HepG2 (cell line): ENCODE measurements at regions not wholly inside any gene's neighbourhood (a gene's known extent, or its start where the extent isn't known, plus 50 kb on each side); places are given as distances from the start of the nearest gene placed in this dataset.

Experiments used
- ATAC-seq: fragments of 200-7000 bp; cut with Tn5 transposase; 3 replicates; pipeline ENCODE4 v1.9.1; 2020; ENCODE audit warnings: mild to moderate bottlenecking, moderate library complexity
- BruUV-seq: library from RNA; stranded (reverse); fragments of 400-500 nt; replicated peaks from 2 replicates; lab custom pipeline; 2021; lab: Mats Ljungman, UMichigan
- CTCF ChIA-PET: fragments of 300-600 bp; formaldehyde crosslinking; extraction: SDS; loops from one replicate; lab custom pipeline; 2021; ENCODE audit warnings: low total read pairs, inconsistent platforms, low intra/inter-chr PET ratio; lab: Yijun Ruan, JAX
- POLR2A ChIA-PET: fragments of 350-600 bp; sonication (Branson Sonifier 250); formaldehyde crosslinking; loops from one replicate; lab custom pipeline; 2020; ENCODE audit warnings: antibody characterized with exemption, inconsistent platforms; lab: Yijun Ruan, JAX
- DNase-seq: peaks from one replicate; pipeline ENCODE4 v3.0.0-alpha.2; 2015; ENCODE audit warnings: low spot score
- FAIRE-seq: peaks from 3 replicates; lab custom pipeline; 2011; peaks lifted over from hg19 to GRCh38; lab: Jason Lieb, UNC
- H2AFZ ChIP-seq: one replicate; pipeline ENCODE4 v1.6.1; 2011; ENCODE audit warnings: low read length, inconsistent platforms
- H3K27ac ChIP-seq: fragments of 300-600 bp; 3 replicates; pipeline ENCODE4 v1.8.0; 2011; ENCODE audit warnings: mixed run types, mild to moderate bottlenecking, mixed read lengths, low read length, inconsistent platforms; ENCODE audit not compliant: insufficient read depth; ENCODE audit errors: extremely low read length
- H3K27me3 ChIP-seq, 2 experiments: fragments of 200-600 bp in 1 of 2; 2 replicates in 1 of 2; 3 replicates in 1 of 2; pipeline versions ENCODE4 v1.6.0 to v1.8.0; 2011; ENCODE audit warnings: low read length in 2 of 2, mild to moderate bottlenecking in 2 of 2, moderate library complexity in 2 of 2, inconsistent platforms in 1 of 2; ENCODE audit not compliant: insufficient read depth in 2 of 2, control insufficient read depth in 1 of 2
- H3K36me3 ChIP-seq, 2 experiments: fragments of 200-600 bp in 1 of 2; replicated peaks in 1 of 2; 2 replicates in 1 of 2; 3 replicates in 1 of 2; pipeline versions ENCODE4 v1.5.1 to v1.8.0; 2011; ENCODE audit warnings: low read length in 2 of 2, inconsistent platforms in 1 of 2; ENCODE audit not compliant: insufficient read depth in 2 of 2, control insufficient read depth in 1 of 2
- H3K4me1 ChIP-seq: 2 replicates; pipeline ENCODE4 v1.5.1; 2012; ENCODE audit warnings: low read length, inconsistent platforms; ENCODE audit not compliant: insufficient read depth
- H3K4me2 ChIP-seq: 2 replicates; pipeline ENCODE4 v1.6.0; 2011; ENCODE audit warnings: low read depth, low read length, inconsistent platforms
- H3K4me3 ChIP-seq, 3 experiments: fragments of 200-600 bp in 1 of 3; sonication (generic), shearing (Covaris generic) in 1 of 3; replicated peaks in 1 of 3; 2 replicates each; pipeline ENCODE4 v1.5.1; 2011 to 2016; ENCODE audit warnings: low read length in 3 of 3, inconsistent platforms in 2 of 3, low read depth in 2 of 3, mild to moderate bottlenecking in 2 of 3, control low read depth in 1 of 3, mixed read lengths in 1 of 3; ENCODE audit not compliant: insufficient read depth in 1 of 3
- H3K79me2 ChIP-seq: one replicate; pipeline ENCODE4 v1.6.1; 2011; ENCODE audit warnings: low read length, inconsistent platforms; ENCODE audit not compliant: insufficient read depth
- H3K9ac ChIP-seq: 2 replicates; pipeline ENCODE4 v1.6.0; 2011; ENCODE audit warnings: mild to moderate bottlenecking, low read depth, low read length, inconsistent platforms; ENCODE audit not compliant: insufficient read depth
- H3K9me3 ChIP-seq: 2 replicates; pipeline ENCODE4 v1.5.1; 2012; ENCODE audit warnings: mild to moderate bottlenecking, low read length
- H4K20me1 ChIP-seq: 2 replicates; pipeline ENCODE4 v1.6.0; 2011; ENCODE audit warnings: inconsistent platforms, mild to moderate bottlenecking, low read length, moderate library complexity; ENCODE audit not compliant: insufficient read depth
- EED ChIP-seq: sonication (generic); formaldehyde crosslinking; IDR thresholded peaks from 2 replicates; pipeline ENCODE4 v1.5.0; 2020; ENCODE audit warnings: mild to moderate bottlenecking, missing genetic modification reagents
- RXRA ChIP-seq: sonication (generic); formaldehyde crosslinking; IDR thresholded peaks from 2 replicates; pipeline ENCODE4 v1.5.1; 2020; ENCODE audit warnings: missing genetic modification reagents
- SP1 ChIP-seq, 2 experiments: fragments of 450-650 bp in 1 of 2; sonication (generic) in 1 of 2; formaldehyde crosslinking in 1 of 2; IDR thresholded peaks; 2 replicates each; pipeline versions ENCODE4 v1.4.0 to v1.6.1; 2016 to 2020; ENCODE audit warnings: missing genetic modification reagents in 1 of 2
- ZNF251 ChIP-seq: sonication (generic); formaldehyde crosslinking; IDR thresholded peaks from 2 replicates; pipeline ENCODE4 v1.9.0; 2021; ENCODE audit warnings: mild to moderate bottlenecking, missing genetic modification reagents
- ZNF564 ChIP-seq: sonication (generic); formaldehyde crosslinking; IDR thresholded peaks from 2 replicates; pipeline ENCODE4 v1.8.1; 2023; ENCODE audit warnings: mild to moderate bottlenecking, missing genetic modification reagents
- ZNF670 ChIP-seq: sonication (generic); formaldehyde crosslinking; IDR thresholded peaks from 2 replicates; pipeline ENCODE4 v1.8.0; 2022; ENCODE audit warnings: mild to moderate bottlenecking, missing genetic modification reagents, borderline replicate concordance
- WGBS: methylation state at CpG from one replicate; pipeline ENCODE4 v1.1.6; 2017; ENCODE audit warnings: low lambda C conversion rate; 5-methylcytosine and 5-hydroxymethylcytosine counted together
- in situ Hi-C: cut with HindIII; loops from 2 replicates; pipeline ENCODE4 v1.10.0; 2017; ENCODE audit warnings: low pct_unique_long_range_greater_than_20kb; ENCODE audit not compliant: extremely low pct_ligation_motif_present
- intact Hi-C: fragments of 100-400 bp; cut with micrococcal nuclease; formaldehyde crosslinking; loops from one replicate; pipeline ENCODE4 v1.10.0; 2022; ENCODE audit not compliant: unreplicated experiment
- TF ChIP-seq, protein P1 (sequence below): IDR thresholded peaks from 2 replicates; pipeline ENCODE4 v1.6.1; 2016; ENCODE audit warnings: low read depth, missing genetic modification reagents, missing compliant biosample characterization
- TF ChIP-seq, protein P2 (sequence below): sonication (generic); formaldehyde crosslinking; IDR thresholded peaks from 2 replicates; pipeline ENCODE4 v1.5.0; 2020; ENCODE audit warnings: missing genetic modification reagents
- TF ChIP-seq, protein P3 (sequence below): sonication (generic); formaldehyde crosslinking; IDR thresholded peaks from 2 replicates; pipeline ENCODE4 v1.4.0; 2020; ENCODE audit warnings: mild to moderate bottlenecking, missing genetic modification reagents
- TF ChIP-seq, protein P4 (sequence below): fragments of 450-650 bp; IDR thresholded peaks from 2 replicates; pipeline ENCODE4 v1.6.1; 2016

DNA sequence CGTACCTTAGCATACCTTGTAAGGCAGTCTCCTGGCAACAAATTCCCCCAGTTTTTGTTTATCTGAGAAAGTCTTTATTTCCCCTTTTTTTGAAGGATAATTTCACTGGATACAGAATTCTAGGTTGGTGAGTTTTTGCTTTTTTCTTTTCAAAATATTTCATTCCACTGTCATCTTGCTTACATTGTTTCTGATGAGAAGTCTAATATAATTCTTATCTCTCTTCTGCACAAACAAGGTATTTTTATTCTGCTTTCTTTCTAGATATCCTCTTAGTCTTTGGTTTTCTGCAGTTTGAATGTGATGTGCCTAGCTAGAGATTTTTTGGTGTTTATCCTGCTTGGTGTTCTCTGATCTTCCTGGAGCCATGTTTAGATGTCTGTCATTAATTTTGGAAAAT is 57.7 kb upstream of the EZR start:
- Histone ChIP-seq H3K36me3 (no peaks in the 10 kb centered on the region), H3K79me2 (no peaks in the 10 kb centered on the region), H3K9ac (no peak overlapping the region), H3K9me3 (no peaks in the 10 kb centered on the region), H3K27ac (no peak overlapping the region), H3K4me1 (no peaks in the 10 kb centered on the region), H3K4me2 (no peak overlapping the region), H3K27me3 (peaks cover 2 to 6% of the 10 kb centered on the region in 2 experiments; a peak in 3 of 5 replicates), H2AFZ (no peak overlapping the region), H3K4me3 (no peak overlapping the region), H4K20me1 (no peaks in the 10 kb centered on the region)
- ATAC-seq (no peak), FAIRE-seq (no peak), DNase-seq (no peak)
- no TSS peak for BruUV-seq
- in situ Hi-C loops (no loop called here), intact Hi-C loops (no loop called here)
- WGBS: 2% methylated on average over 1 of the region's 1 CpG
- POLR2A ChIA-PET: no interaction called here
- CTCF ChIA-PET: no interaction called here
- TF ChIP-seq ZNF670 (no peak), RXRA (CRISPR knock-in tag) (no peak), EED (CRISPR knock-in tag) (no peak), ZNF251 (CRISPR knock-in tag) (no peak), ZNF564 (no peak), SP1 (IDR thresholded peaks at IDR 0.05) (no peak), SP1 (CRISPR knock-in tag; IDR thresholded peaks at IDR 0.05) (no peak)
- TF ChIP-seq, protein P1, sequence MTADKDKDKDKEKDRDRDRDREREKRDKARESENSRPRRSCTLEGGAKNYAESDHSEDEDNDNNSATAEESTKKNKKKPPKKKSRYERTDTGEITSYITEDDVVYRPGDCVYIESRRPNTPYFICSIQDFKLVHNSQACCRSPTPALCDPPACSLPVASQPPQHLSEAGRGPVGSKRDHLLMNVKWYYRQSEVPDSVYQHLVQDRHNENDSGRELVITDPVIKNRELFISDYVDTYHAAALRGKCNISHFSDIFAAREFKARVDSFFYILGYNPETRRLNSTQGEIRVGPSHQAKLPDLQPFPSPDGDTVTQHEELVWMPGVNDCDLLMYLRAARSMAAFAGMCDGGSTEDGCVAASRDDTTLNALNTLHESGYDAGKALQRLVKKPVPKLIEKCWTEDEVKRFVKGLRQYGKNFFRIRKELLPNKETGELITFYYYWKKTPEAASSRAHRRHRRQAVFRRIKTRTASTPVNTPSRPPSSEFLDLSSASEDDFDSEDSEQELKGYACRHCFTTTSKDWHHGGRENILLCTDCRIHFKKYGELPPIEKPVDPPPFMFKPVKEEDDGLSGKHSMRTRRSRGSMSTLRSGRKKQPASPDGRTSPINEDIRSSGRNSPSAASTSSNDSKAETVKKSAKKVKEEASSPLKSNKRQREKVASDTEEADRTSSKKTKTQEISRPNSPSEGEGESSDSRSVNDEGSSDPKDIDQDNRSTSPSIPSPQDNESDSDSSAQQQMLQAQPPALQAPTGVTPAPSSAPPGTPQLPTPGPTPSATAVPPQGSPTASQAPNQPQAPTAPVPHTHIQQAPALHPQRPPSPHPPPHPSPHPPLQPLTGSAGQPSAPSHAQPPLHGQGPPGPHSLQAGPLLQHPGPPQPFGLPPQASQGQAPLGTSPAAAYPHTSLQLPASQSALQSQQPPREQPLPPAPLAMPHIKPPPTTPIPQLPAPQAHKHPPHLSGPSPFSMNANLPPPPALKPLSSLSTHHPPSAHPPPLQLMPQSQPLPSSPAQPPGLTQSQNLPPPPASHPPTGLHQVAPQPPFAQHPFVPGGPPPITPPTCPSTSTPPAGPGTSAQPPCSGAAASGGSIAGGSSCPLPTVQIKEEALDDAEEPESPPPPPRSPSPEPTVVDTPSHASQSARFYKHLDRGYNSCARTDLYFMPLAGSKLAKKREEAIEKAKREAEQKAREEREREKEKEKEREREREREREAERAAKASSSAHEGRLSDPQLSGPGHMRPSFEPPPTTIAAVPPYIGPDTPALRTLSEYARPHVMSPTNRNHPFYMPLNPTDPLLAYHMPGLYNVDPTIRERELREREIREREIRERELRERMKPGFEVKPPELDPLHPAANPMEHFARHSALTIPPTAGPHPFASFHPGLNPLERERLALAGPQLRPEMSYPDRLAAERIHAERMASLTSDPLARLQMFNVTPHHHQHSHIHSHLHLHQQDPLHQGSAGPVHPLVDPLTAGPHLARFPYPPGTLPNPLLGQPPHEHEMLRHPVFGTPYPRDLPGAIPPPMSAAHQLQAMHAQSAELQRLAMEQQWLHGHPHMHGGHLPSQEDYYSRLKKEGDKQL (CRISPR knock-in tag): no peak
- TF ChIP-seq, protein P2, sequence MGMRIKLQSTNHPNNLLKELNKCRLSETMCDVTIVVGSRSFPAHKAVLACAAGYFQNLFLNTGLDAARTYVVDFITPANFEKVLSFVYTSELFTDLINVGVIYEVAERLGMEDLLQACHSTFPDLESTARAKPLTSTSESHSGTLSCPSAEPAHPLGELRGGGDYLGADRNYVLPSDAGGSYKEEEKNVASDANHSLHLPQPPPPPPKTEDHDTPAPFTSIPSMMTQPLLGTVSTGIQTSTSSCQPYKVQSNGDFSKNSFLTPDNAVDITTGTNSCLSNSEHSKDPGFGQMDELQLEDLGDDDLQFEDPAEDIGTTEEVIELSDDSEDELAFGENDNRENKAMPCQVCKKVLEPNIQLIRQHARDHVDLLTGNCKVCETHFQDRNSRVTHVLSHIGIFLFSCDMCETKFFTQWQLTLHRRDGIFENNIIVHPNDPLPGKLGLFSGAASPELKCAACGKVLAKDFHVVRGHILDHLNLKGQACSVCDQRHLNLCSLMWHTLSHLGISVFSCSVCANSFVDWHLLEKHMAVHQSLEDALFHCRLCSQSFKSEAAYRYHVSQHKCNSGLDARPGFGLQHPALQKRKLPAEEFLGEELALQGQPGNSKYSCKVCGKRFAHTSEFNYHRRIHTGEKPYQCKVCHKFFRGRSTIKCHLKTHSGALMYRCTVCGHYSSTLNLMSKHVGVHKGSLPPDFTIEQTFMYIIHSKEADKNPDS (CRISPR knock-in tag): no peak
- TF ChIP-seq, protein P3, sequence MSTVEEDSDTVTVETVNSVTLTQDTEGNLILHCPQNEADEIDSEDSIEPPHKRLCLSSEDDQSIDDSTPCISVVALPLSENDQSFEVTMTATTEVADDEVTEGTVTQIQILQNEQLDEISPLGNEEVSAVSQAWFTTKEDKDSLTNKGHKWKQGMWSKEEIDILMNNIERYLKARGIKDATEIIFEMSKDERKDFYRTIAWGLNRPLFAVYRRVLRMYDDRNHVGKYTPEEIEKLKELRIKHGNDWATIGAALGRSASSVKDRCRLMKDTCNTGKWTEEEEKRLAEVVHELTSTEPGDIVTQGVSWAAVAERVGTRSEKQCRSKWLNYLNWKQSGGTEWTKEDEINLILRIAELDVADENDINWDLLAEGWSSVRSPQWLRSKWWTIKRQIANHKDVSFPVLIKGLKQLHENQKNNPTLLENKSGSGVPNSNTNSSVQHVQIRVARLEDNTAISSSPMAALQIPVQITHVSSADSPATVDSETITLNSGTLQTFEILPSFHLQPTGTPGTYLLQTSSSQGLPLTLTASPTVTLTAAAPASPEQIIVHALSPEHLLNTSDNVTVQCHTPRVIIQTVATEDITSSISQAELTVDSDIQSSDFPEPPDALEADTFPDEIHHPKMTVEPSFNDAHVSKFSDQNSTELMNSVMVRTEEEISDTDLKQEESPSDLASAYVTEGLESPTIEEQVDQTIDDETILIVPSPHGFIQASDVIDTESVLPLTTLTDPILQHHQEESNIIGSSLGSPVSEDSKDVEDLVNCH: no peak
- TF ChIP-seq, protein P4, sequence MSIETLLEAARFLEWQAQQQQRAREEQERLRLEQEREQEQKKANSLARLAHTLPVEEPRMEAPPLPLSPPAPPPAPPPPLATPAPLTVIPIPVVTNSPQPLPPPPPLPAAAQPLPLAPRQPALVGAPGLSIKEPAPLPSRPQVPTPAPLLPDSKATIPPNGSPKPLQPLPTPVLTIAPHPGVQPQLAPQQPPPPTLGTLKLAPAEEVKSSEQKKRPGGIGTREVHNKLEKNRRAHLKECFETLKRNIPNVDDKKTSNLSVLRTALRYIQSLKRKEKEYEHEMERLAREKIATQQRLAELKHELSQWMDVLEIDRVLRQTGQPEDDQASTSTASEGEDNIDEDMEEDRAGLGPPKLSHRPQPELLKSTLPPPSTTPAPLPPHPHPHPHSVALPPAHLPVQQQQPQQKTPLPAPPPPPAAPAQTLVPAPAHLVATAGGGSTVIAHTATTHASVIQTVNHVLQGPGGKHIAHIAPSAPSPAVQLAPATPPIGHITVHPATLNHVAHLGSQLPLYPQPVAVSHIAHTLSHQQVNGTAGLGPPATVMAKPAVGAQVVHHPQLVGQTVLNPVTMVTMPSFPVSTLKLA: no peak
